ENCODE measurements at regions not wholly inside any gene's neighbourhood (a gene's known extent, or its start where the extent isn't known, plus 50 kb on each side); places are given as distances from the start of the nearest gene placed in this dataset.
"Not testable (repeated sequence)": the region's sequence is repeated elsewhere in the genome, so short reads cannot be mapped to it uniquely, and the experiment has no call there.

- Mint-ChIP-seq H3K4me1 (no peaks in the 10 kb centered on the region), H3K4me3 (no peak overlapping the region), H3K27ac (no peak overlapping the region), H3K9me3 (no peaks in the 10 kb centered on the region), H3K36me3 (ENCODE audit: low read depth) (no peaks in the 10 kb centered on the region), H3K27me3 (no peaks in the 10 kb centered on the region)
- intact Hi-C loops (cut with micrococcal nuclease): no loop called here
- no peak for DNase-seq
Observed at GRCh38 chr10:109744020-109744419, 179.3 kb downstream of the XPNPEP1 start.

GRCh38 chr10:109743574-109743973 lies 179.7 kb downstream of the XPNPEP1 start:
- no peaks in the 10 kb centered on the region for H3K4me1 Mint-ChIP-seq
- H3K36me3 Mint-ChIP-seq (ENCODE audit: low read depth): no peaks in the 10 kb centered on the region
- no peaks in the 10 kb centered on the region for H3K9me3 Mint-ChIP-seq
- no peak overlapping the region for H3K4me3 Mint-ChIP-seq
- DNase-seq: no peak
- H3K27ac Mint-ChIP-seq: no peak overlapping the region
- no peaks in the 10 kb centered on the region for H3K27me3 Mint-ChIP-seq
- intact Hi-C loops (cut with micrococcal nuclease): no loop called here

- Mint-ChIP-seq H3K4me3 (no peak overlapping the region), H3K27ac (no peak overlapping the region), H3K36me3 (ENCODE audit: low read depth) (no peaks in the 10 kb centered on the region)
Observed at GRCh38 chr10:109743146-109743545, 180.2 kb downstream of the XPNPEP1 start.

GRCh38 chr10:109741712-109742111 lies 181.6 kb downstream of the XPNPEP1 start:
- intact Hi-C loops (cut with micrococcal nuclease): no loop called here
- Mint-ChIP-seq H3K36me3 (ENCODE audit: low read depth) (no peaks in the 10 kb centered on the region), H3K4me1 (no peaks in the 10 kb centered on the region), H3K4me3 (no peak overlapping the region), H3K9me3 (no peaks in the 10 kb centered on the region), H3K27me3 (peaks cover 2% of the 10 kb centered on the region), H3K27ac (no peak overlapping the region)
- DNase-seq: no peak

More at GRCh38 chr10:109743146-109743545, 180.2 kb downstream of the XPNPEP1 start:
- no peaks in the 10 kb centered on the region for H3K4me1 Mint-ChIP-seq
- no peak for DNase-seq
- intact Hi-C loops (cut with micrococcal nuclease): no loop called here
- H3K9me3 Mint-ChIP-seq: no peaks in the 10 kb centered on the region
- H3K27me3 Mint-ChIP-seq: no peaks in the 10 kb centered on the region

- no peak for DNase-seq
- intact Hi-C loops (cut with micrococcal nuclease): no loop called here
- no peaks in the 10 kb centered on the region for H3K4me1 Mint-ChIP-seq
- H3K27me3 Mint-ChIP-seq: peaks cover 2% of the 10 kb centered on the region
- H3K36me3 Mint-ChIP-seq (ENCODE audit: low read depth): no peaks in the 10 kb centered on the region
- H3K9me3 Mint-ChIP-seq: no peaks in the 10 kb centered on the region
- H3K27ac Mint-ChIP-seq: no peak overlapping the region
- H3K4me3 Mint-ChIP-seq: no peak overlapping the region
Observed at GRCh38 chr10:109740436-109740835, 182.9 kb downstream of the XPNPEP1 start.

- H3K36me3 Mint-ChIP-seq (ENCODE audit: low read depth): no peaks in the 10 kb centered on the region
- no peaks in the 10 kb centered on the region for H3K4me1 Mint-ChIP-seq
- intact Hi-C loops (cut with micrococcal nuclease): no loop called here
- H3K9me3 Mint-ChIP-seq: no peaks in the 10 kb centered on the region
- no peak overlapping the region for H3K4me3 Mint-ChIP-seq
- no peak for DNase-seq
- peaks cover 2% of the 10 kb centered on the region for H3K27me3 Mint-ChIP-seq
- H3K27ac Mint-ChIP-seq: no peak overlapping the region
Observed at GRCh38 chr10:109737626-109738025, 185.7 kb downstream of the XPNPEP1 start.

GRCh38 chr10:109737009-109737408 lies 186.3 kb downstream of the XPNPEP1 start:
- no peak for DNase-seq
- Mint-ChIP-seq H3K4me3 (no peak overlapping the region), H3K9me3 (no peaks in the 10 kb centered on the region), H3K27me3 (peaks cover 2% of the 10 kb centered on the region), H3K36me3 (ENCODE audit: low read depth) (no peaks in the 10 kb centered on the region), H3K27ac (no peak overlapping the region), H3K4me1 (no peaks in the 10 kb centered on the region)
- intact Hi-C loops (cut with micrococcal nuclease): no loop called here

- no peaks in the 10 kb centered on the region for H3K36me3 Mint-ChIP-seq (ENCODE audit: low read depth)
- H3K27ac Mint-ChIP-seq: no peak overlapping the region
- H3K27me3 Mint-ChIP-seq: peaks cover 2% of the 10 kb centered on the region
- no peak for DNase-seq
- intact Hi-C loops (cut with micrococcal nuclease): no loop called here
- no peaks in the 10 kb centered on the region for H3K9me3 Mint-ChIP-seq
- no peak overlapping the region for H3K4me3 Mint-ChIP-seq
- no peaks in the 10 kb centered on the region for H3K4me1 Mint-ChIP-seq
Observed at GRCh38 chr10:109735776-109736175, 187.5 kb downstream of the XPNPEP1 start.

GRCh38 chr10:109732254-109732965 lies 190.9 kb downstream of the XPNPEP1 start:
- no peaks in the 10 kb centered on the region for H3K36me3 Mint-ChIP-seq (ENCODE audit: low read depth)
- DNase-seq: no peak
- H3K27ac Mint-ChIP-seq: no peak overlapping the region
- H3K9me3 Mint-ChIP-seq: no peaks in the 10 kb centered on the region
- H3K27me3 Mint-ChIP-seq: peaks cover 2% of the 10 kb centered on the region
- H3K4me1 Mint-ChIP-seq: no peaks in the 10 kb centered on the region
- H3K4me3 Mint-ChIP-seq: no peak overlapping the region
- intact Hi-C loops (cut with micrococcal nuclease): no loop called here

GRCh38 chr10:109729895-109730294 lies 193.4 kb downstream of the XPNPEP1 start:
- H3K27me3 Mint-ChIP-seq; H3K36me3 Mint-ChIP-seq (ENCODE audit: low read depth); DNase-seq; intact Hi-C loops (cut with micrococcal nuclease); H3K4me1 Mint-ChIP-seq; H3K9me3 Mint-ChIP-seq; H3K4me3 Mint-ChIP-seq; H3K27ac Mint-ChIP-seq: not testable (repeated sequence)

- no peaks in the 10 kb centered on the region for H3K4me1 Mint-ChIP-seq
- no peak for DNase-seq
- no peaks in the 10 kb centered on the region for H3K27me3 Mint-ChIP-seq
- no peaks in the 10 kb centered on the region for H3K36me3 Mint-ChIP-seq (ENCODE audit: low read depth)
- no peaks in the 10 kb centered on the region for H3K9me3 Mint-ChIP-seq
- no peak overlapping the region for H3K27ac Mint-ChIP-seq
- no peak overlapping the region for H3K4me3 Mint-ChIP-seq
- intact Hi-C loops (cut with micrococcal nuclease): no loop called here
Observed at GRCh38 chr10:109727436-109727835, 195.9 kb downstream of the XPNPEP1 start.

- no peaks in the 10 kb centered on the region for H3K36me3 Mint-ChIP-seq (ENCODE audit: low read depth)
- no peaks in the 10 kb centered on the region for H3K4me1 Mint-ChIP-seq
- no peaks in the 10 kb centered on the region for H3K27me3 Mint-ChIP-seq
- intact Hi-C loops (cut with micrococcal nuclease): no loop called here
- H3K4me3 Mint-ChIP-seq: no peak overlapping the region
- DNase-seq: no peak
- H3K9me3 Mint-ChIP-seq: no peaks in the 10 kb centered on the region
- no peak overlapping the region for H3K27ac Mint-ChIP-seq
Observed at GRCh38 chr10:109726473-109726872, 196.8 kb downstream of the XPNPEP1 start.

GRCh38 chr10:109723305-109723704 lies 200.0 kb downstream of the XPNPEP1 start:
- Mint-ChIP-seq H3K36me3 (ENCODE audit: low read depth) (no peaks in the 10 kb centered on the region), H3K27me3 (no peaks in the 10 kb centered on the region), H3K4me3 (no peak overlapping the region), H3K9me3 (no peaks in the 10 kb centered on the region), H3K27ac (no peak overlapping the region), H3K4me1 (no peaks in the 10 kb centered on the region)
- intact Hi-C loops (cut with micrococcal nuclease): no loop called here
- no peak for DNase-seq

- Mint-ChIP-seq H3K27me3 (no peaks in the 10 kb centered on the region), H3K4me1 (no peaks in the 10 kb centered on the region), H3K9me3 (no peaks in the 10 kb centered on the region), H3K4me3 (no peak overlapping the region), H3K36me3 (ENCODE audit: low read depth) (no peaks in the 10 kb centered on the region), H3K27ac (no peak overlapping the region)
- DNase-seq: no peak
- intact Hi-C loops (cut with micrococcal nuclease): no loop called here
Observed at GRCh38 chr10:109721453-109722064, 201.8 kb downstream of the XPNPEP1 start.

Data from activated CD4-positive, alpha-beta T cell treated with anti-CD3 and anti-CD28 coated beads, Interleukin-2, amount 10 ng/mL, durations not matched to agents 24 days and 14 days (primary cell).